K562 (cell line): ENCODE measurements at regions not wholly inside any gene's neighbourhood (a gene's known extent, or its start where the extent isn't known, plus 50 kb on each side); places are given as distances from the start of the nearest gene placed in this dataset.

Experiments
- ATAC-seq: fragments of 200-7000 bp; cut with Tn5 transposase; 3 replicates; pipeline ENCODE4 v1.9.1; 2020; ENCODE audit warnings: moderate library complexity
- BruUV-seq: library from RNA; stranded (reverse); fragments of 400-500 nt; replicated peaks from 2 replicates; lab custom pipeline; 2021; lab: Mats Ljungman, UMichigan
- CTCF ChIA-PET: fragments of 300-600 bp; formaldehyde crosslinking; extraction: SDS; loops from one replicate; lab custom pipeline; 2021; ENCODE audit warnings: low intra/inter-chr PET ratio; lab: Yijun Ruan, JAX
- POLR2A ChIA-PET: fragments of 300-600, 350-650 bp; sonication (Branson Sonifier 250); formaldehyde crosslinking; extraction: SDS; loops from one replicate; lab custom pipeline; 2021; ENCODE audit warnings: antibody characterized with exemption, inconsistent platforms; lab: Yijun Ruan, JAX
- DNase-seq, 4 experiments: peaks; one replicate each; pipeline versions ENCODE4 v3.0.0 to v3.0.0-alpha.2; 2011 to 2018; ENCODE audit warnings: low spot score in 3 of 4, mixed read lengths in 3 of 4; ENCODE audit errors: extremely low read depth in 1 of 4
- FAIRE-seq: peaks from 2 replicates; lab custom pipeline; 2011; peaks lifted over from hg19 to GRCh38; lab: Jason Lieb, UNC
- H2AFZ ChIP-seq: 2 replicates; pipeline ENCODE4 v1.6.0; 2011; ENCODE audit warnings: low read depth, low read length, control low read depth, inconsistent platforms
- H3K27ac ChIP-seq: fragments of 200-600 bp; 3 replicates; pipeline ENCODE4 v1.8.0; 2011; ENCODE audit warnings: low read depth, mild to moderate bottlenecking, control low read depth, inconsistent platforms, low read length, moderate library complexity, mixed read lengths; ENCODE audit errors: extremely low read depth
- H3K27me3 ChIP-seq, 2 experiments: fragments of 300-600 bp in 1 of 2; 2 replicates in 1 of 2; 3 replicates in 1 of 2; pipeline versions ENCODE4 v1.6.0 to v1.8.0; 2011; ENCODE audit warnings: inconsistent platforms in 2 of 2, low read length in 2 of 2, mild to moderate bottlenecking in 1 of 2, mixed read lengths in 1 of 2, moderate library complexity in 1 of 2; ENCODE audit not compliant: control insufficient read depth in 2 of 2, insufficient read depth in 2 of 2
- H3K36me3 ChIP-seq: fragments of 300-600 bp; 3 replicates; pipeline ENCODE4 v1.8.0; 2011; ENCODE audit warnings: mild to moderate bottlenecking, low read length, inconsistent platforms; ENCODE audit not compliant: control insufficient read depth, insufficient read depth
- H3K4me1 ChIP-seq, 2 experiments: fragments of 200-600 bp in 1 of 2; replicated peaks in 1 of 2; 2 replicates in 1 of 2; 3 replicates in 1 of 2; pipeline versions ENCODE4 v1.5.1 to v1.8.0; 2011; ENCODE audit warnings: inconsistent platforms in 2 of 2, low read length in 2 of 2, mild to moderate bottlenecking in 1 of 2, mixed read lengths in 1 of 2, moderate library complexity in 1 of 2; ENCODE audit not compliant: control insufficient read depth in 2 of 2, insufficient read depth in 2 of 2
- H3K4me2 ChIP-seq: 2 replicates; pipeline ENCODE4 v1.6.1; 2011; ENCODE audit warnings: low read length, control low read depth, inconsistent platforms, mixed read lengths; ENCODE audit not compliant: insufficient read depth
- H3K4me3 ChIP-seq: fragments of 200-600 bp; sonication (generic), shearing (Covaris generic); 2 replicates; pipeline ENCODE4 v1.5.1; 2016; ENCODE audit warnings: control low read depth, inconsistent platforms
- H3K79me2 ChIP-seq: fragments of 200-600 bp; 3 replicates; pipeline ENCODE4 v1.8.0; 2011; ENCODE audit warnings: low read length, inconsistent platforms; ENCODE audit not compliant: control insufficient read depth, insufficient read depth
- H3K9ac ChIP-seq, 2 experiments: 2 replicates each; pipeline versions ENCODE4 v1.6.0 to v1.6.1; 2011; ENCODE audit warnings: low read depth in 2 of 2, low read length in 2 of 2, control low read depth in 1 of 2, inconsistent platforms in 1 of 2, mild to moderate bottlenecking in 1 of 2, mixed read lengths in 1 of 2; ENCODE audit not compliant: insufficient read depth in 1 of 2
- H3K9me1 ChIP-seq: one replicate; pipeline ENCODE4 v1.6.0; 2011; ENCODE audit warnings: inconsistent platforms, mild to moderate bottlenecking, low read length, moderate library complexity; ENCODE audit not compliant: control insufficient read depth, insufficient read depth
- H3K9me3 ChIP-seq: replicated peaks from 2 replicates; pipeline ENCODE4 v1.5.1; 2011; ENCODE audit warnings: low read depth, low read length, inconsistent platforms; ENCODE audit not compliant: control insufficient read depth, insufficient read depth
- H4K20me1 ChIP-seq: replicated peaks from 2 replicates; pipeline ENCODE4 v1.6.1; 2011; ENCODE audit warnings: low read length, inconsistent platforms, mixed read lengths; ENCODE audit not compliant: control insufficient read depth, insufficient read depth
- ESRRB ChIP-seq: fragments of 250-450 bp; sonication (Bioruptor Pico); IDR thresholded peaks from 2 replicates; pipeline ENCODE4 v1.5.0; 2020; ENCODE audit warnings: mild to moderate bottlenecking, moderate library complexity, borderline replicate concordance
- MEIS2 ChIP-seq: fragments of 450-650 bp; IDR thresholded peaks from 2 replicates; pipeline ENCODE4 v1.6.1; 2014; ENCODE audit warnings: mild to moderate bottlenecking; ENCODE audit not compliant: partially characterized antibody
- PATZ1 ChIP-seq: fragments of 250-450 bp; sonication (Bioruptor Pico); IDR thresholded peaks from 2 replicates; pipeline ENCODE4 v1.5.0; 2020; ENCODE audit warnings: mild to moderate bottlenecking, borderline replicate concordance
- PYGO2 ChIP-seq: fragments of 450-650 bp; IDR thresholded peaks from 2 replicates; pipeline ENCODE4 v1.6.1; 2016; ENCODE audit warnings: mild to moderate bottlenecking, missing genetic modification characterization, moderate library complexity, missing compliant biosample characterization
- RB1 ChIP-seq: fragments of 450-650 bp; IDR thresholded peaks from 2 replicates; pipeline ENCODE4 v1.6.1; 2017; ENCODE audit warnings: low read depth, mild to moderate bottlenecking
- RBFOX2 ChIP-seq: fragments of 200-400 bp; formaldehyde crosslinking; IDR thresholded peaks from 2 replicates; pipeline ENCODE4 v1.6.1; 2017; ENCODE audit warnings: low read depth, mild to moderate bottlenecking, low read length, moderate library complexity
- SREBF2 ChIP-seq: sonication (generic); formaldehyde crosslinking; IDR thresholded peaks from 2 replicates; pipeline ENCODE4 v1.4.0; 2020; ENCODE audit warnings: mild to moderate bottlenecking, missing genetic modification reagents
- WHSC1 ChIP-seq: IDR thresholded peaks from one replicate; pipeline ENCODE4 v1.6.1; 2012; ENCODE audit warnings: low read length, control low read depth, inconsistent platforms
- ZBTB33 ChIP-seq: sonication (generic); formaldehyde crosslinking; IDR thresholded peaks from 2 replicates; pipeline ENCODE4 v1.8.1; 2023; ENCODE audit warnings: mild to moderate bottlenecking, missing genetic modification reagents
- ZNF384 ChIP-seq: IDR thresholded peaks from 2 replicates; pipeline ENCODE4 v1.6.1; 2012; ENCODE audit warnings: low read depth, low read length, improper control_type of control experiment
- ZNF431 ChIP-seq: sonication (generic); formaldehyde crosslinking; IDR thresholded peaks from 2 replicates; pipeline ENCODE4 v1.8.0; 2022; ENCODE audit warnings: mild to moderate bottlenecking, missing genetic modification reagents
- ZNF764 ChIP-seq: fragments of 250-450 bp; sonication (Bioruptor Pico); IDR thresholded peaks from 2 replicates; pipeline ENCODE4 v1.4.0; 2020; ENCODE audit warnings: low read depth, mild to moderate bottlenecking, moderate library complexity
- WGBS: fragments of 100-300 bp; shearing (Covaris generic); methylation state at CpG from one replicate; pipeline ENCODE4 v1.1.6; 2016; ENCODE audit warnings: low coverage, mixed read lengths; ENCODE audit not compliant: insufficient coverage; ENCODE audit errors: missing lambda C conversion rate; 5-methylcytosine and 5-hydroxymethylcytosine counted together
- in situ Hi-C: fragments of 300-500 bp; cut with MboI; formaldehyde crosslinking; loops from 4 replicates; pipeline ENCODE4 v1.15.0; 2018; ENCODE audit warnings: inconsistent platforms, mixed read lengths
- intact Hi-C: fragments of 100-400 bp; cut with micrococcal nuclease; formaldehyde crosslinking; loops from 2 replicates; pipeline ENCODE4 v1.14.2; 2022

- no peak for TF ChIP-seq ZNF384
- no peak for TF ChIP-seq ZNF764 (CRISPR knock-in tag)
- no peak for TF ChIP-seq RB1
- no peak for TF ChIP-seq WHSC1
- no peak for TF ChIP-seq SREBF2
Measured at GRCh38 chr1:47681735-47682134, 243.9 kb downstream of the FOXD2 start (continued).

GRCh38 chr1:47682198-47682597, 244.4 kb downstream of the FOXD2 start:
- Histone ChIP-seq H3K79me2 (no peaks in the 10 kb centered on the region), H3K4me3 (no peak overlapping the region), H4K20me1 (peaks cover 6% of the 10 kb centered on the region; the same call in 1 of the 2 replicates), H3K4me2 (no peak overlapping the region), H3K27ac (no peak overlapping the region), H3K9me3 (no peaks in the 10 kb centered on the region), H3K36me3 (no peaks in the 10 kb centered on the region), H2AFZ (no peak overlapping the region), H3K4me1 (no peaks in the 10 kb centered on the region), H3K27me3 (peaks cover 22 to 45% of the 10 kb centered on the region in 2 experiments), H3K9me1 (no peaks in the 10 kb centered on the region), H3K9ac (no peak overlapping the region)
- intact Hi-C loops (no loop called here), in situ Hi-C loops (no loop called here)
- FAIRE-seq (no peak), DNase-seq (no peak), ATAC-seq (no peak)
- ChIA-PET CTCF (no interaction called here), POLR2A (interaction anchor here (0.6 kb wide), 2 partner anchors 23 to 216 kb away, joined by 3 to 4 read pairs; no protein-coding TSS in a partner anchor)
- 0% methylated on average over 7 of the region's 7 CpGs for WGBS
- TF ChIP-seq PYGO2 (tag) (no peak), ZNF431 (CRISPR knock-in tag) (no peak), ZBTB33 (CRISPR knock-in tag) (no peak), PATZ1 (CRISPR knock-in tag) (no peak), ESRRB (CRISPR knock-in tag) (no peak), MEIS2 (no peak), RBFOX2 (no peak)
- no TSS peak for BruUV-seq
